Activated T-helper 17 cell treated with anti-CD3 and anti-CD28 coated beads, Interleukin-2, amount 50 U/mL, for 72 hours (primary cell): ENCODE measurements at regions not wholly inside any gene's neighbourhood (a gene's known extent, or its start where the extent isn't known, plus 50 kb on each side); places are given as distances from the start of the nearest gene placed in this dataset.

Experiments used
- ATAC-seq: fragments of 150-1000 bp; cut with Tn5 transposase; replicated peaks from 2 replicates; pipeline ENCODE4 v1.10.0; 2021; ENCODE audit warnings: mild to moderate bottlenecking, moderate library complexity
- H3K27ac Mint-ChIP-seq: one replicate; pipeline ENCODE4 v1.8.0; 2022; ENCODE audit warnings: mixed read lengths
- H3K27me3 Mint-ChIP-seq: one replicate; pipeline ENCODE4 v1.8.0; 2022; ENCODE audit warnings: mixed read lengths
- H3K36me3 Mint-ChIP-seq: one replicate; pipeline ENCODE4 v1.8.0; 2022; ENCODE audit warnings: low read depth, mild to moderate bottlenecking, mixed read lengths
- H3K4me1 Mint-ChIP-seq: one replicate; pipeline ENCODE4 v1.8.0; 2022; ENCODE audit warnings: mixed read lengths
- H3K4me3 Mint-ChIP-seq: one replicate; pipeline ENCODE4 v1.8.0; 2022; ENCODE audit warnings: mild to moderate bottlenecking, mixed read lengths
- H3K9me3 Mint-ChIP-seq: one replicate; pipeline ENCODE4 v1.8.0; 2022; ENCODE audit warnings: mixed read lengths

- Mint-ChIP-seq H3K27ac (no peak overlapping the region), H3K36me3 (no peaks in the 10 kb centered on the region), H3K4me3 (no peak overlapping the region), H3K4me1 (no peaks in the 10 kb centered on the region), H3K9me3 (peaks cover 7% of the 10 kb centered on the region), H3K27me3 (peaks cover 10% of the 10 kb centered on the region)
- ATAC-seq = no peak
These were observed 89.6 kb upstream of the LRRC55 start for GRCh38 chr11:57092028-57092698.

GRCh38 chr11:57094181-57094935, 87.4 kb upstream of the LRRC55 start:
- Mint-ChIP-seq H3K4me3 (no peak overlapping the region), H3K36me3 (no peaks in the 10 kb centered on the region), H3K27me3 (peaks cover 11% of the 10 kb centered on the region), H3K27ac (no peak overlapping the region), H3K4me1 (no peaks in the 10 kb centered on the region), H3K9me3 (peaks cover 7% of the 10 kb centered on the region)
- no peak for ATAC-seq

GRCh38 chr11:57095417-57095816, 86.3 kb upstream of the LRRC55 start:
- peaks cover 7% of the 10 kb centered on the region for H3K9me3 Mint-ChIP-seq

GRCh38 chr11:57095896-57096295, 85.9 kb upstream of the LRRC55 start:
- peaks cover 11% of the 10 kb centered on the region for H3K27me3 Mint-ChIP-seq
- no peaks in the 10 kb centered on the region for H3K36me3 Mint-ChIP-seq
- H3K9me3 Mint-ChIP-seq = peaks cover 7% of the 10 kb centered on the region
- H3K27ac Mint-ChIP-seq = no peak overlapping the region
- no peaks in the 10 kb centered on the region for H3K4me1 Mint-ChIP-seq
- no peak for ATAC-seq
- H3K4me3 Mint-ChIP-seq = no peak overlapping the region

More at GRCh38 chr11:57095417-57095816, 86.3 kb upstream of the LRRC55 start:
- H3K27me3 Mint-ChIP-seq = peaks cover 11% of the 10 kb centered on the region
- no peak overlapping the region for H3K27ac Mint-ChIP-seq
- ATAC-seq = no peak
- no peaks in the 10 kb centered on the region for H3K4me1 Mint-ChIP-seq
- H3K36me3 Mint-ChIP-seq = no peaks in the 10 kb centered on the region
- H3K4me3 Mint-ChIP-seq = no peak overlapping the region

- Mint-ChIP-seq H3K27me3 (peaks cover 11% of the 10 kb centered on the region), H3K9me3 (peaks cover 7% of the 10 kb centered on the region), H3K27ac (no peak overlapping the region), H3K4me1 (no peaks in the 10 kb centered on the region), H3K4me3 (no peak overlapping the region), H3K36me3 (no peaks in the 10 kb centered on the region)
- no peak for ATAC-seq
These were observed 84.6 kb upstream of the LRRC55 start for GRCh38 chr11:57097149-57097548.

GRCh38 chr11:57098191-57098590, 83.6 kb upstream of the LRRC55 start:
- no peaks in the 10 kb centered on the region for H3K4me1 Mint-ChIP-seq
- no peak overlapping the region for H3K27ac Mint-ChIP-seq
- no peak for ATAC-seq
- H3K4me3 Mint-ChIP-seq = no peak overlapping the region
- peaks cover 4% of the 10 kb centered on the region for H3K9me3 Mint-ChIP-seq
- peaks cover 10% of the 10 kb centered on the region for H3K27me3 Mint-ChIP-seq
- no peaks in the 10 kb centered on the region for H3K36me3 Mint-ChIP-seq

- H3K36me3 Mint-ChIP-seq = no peaks in the 10 kb centered on the region
- no peak for ATAC-seq
- H3K27ac Mint-ChIP-seq = no peak overlapping the region
- H3K9me3 Mint-ChIP-seq = no peaks in the 10 kb centered on the region
- no peaks in the 10 kb centered on the region for H3K4me1 Mint-ChIP-seq
- H3K4me3 Mint-ChIP-seq = no peak overlapping the region
- H3K27me3 Mint-ChIP-seq = peaks cover 10% of the 10 kb centered on the region
These were observed 81.0 kb upstream of the LRRC55 start for GRCh38 chr11:57100638-57101331.

GRCh38 chr11:57103899-57104605, 77.7 kb upstream of the LRRC55 start:
- Mint-ChIP-seq H3K9me3 (no peaks in the 10 kb centered on the region), H3K27me3 (peaks cover 8% of the 10 kb centered on the region), H3K4me3 (no peak overlapping the region), H3K27ac (no peak overlapping the region), H3K4me1 (no peaks in the 10 kb centered on the region), H3K36me3 (no peaks in the 10 kb centered on the region)
- ATAC-seq = no peak

- no peaks in the 10 kb centered on the region for H3K36me3 Mint-ChIP-seq
- H3K27me3 Mint-ChIP-seq = no peaks in the 10 kb centered on the region
- H3K27ac Mint-ChIP-seq = no peak overlapping the region
- no peak for ATAC-seq
- H3K4me3 Mint-ChIP-seq = no peak overlapping the region
- H3K9me3 Mint-ChIP-seq = no peaks in the 10 kb centered on the region
- H3K4me1 Mint-ChIP-seq = no peaks in the 10 kb centered on the region
These were observed 72.4 kb upstream of the LRRC55 start for GRCh38 chr11:57109331-57109730.

GRCh38 chr11:57111619-57112018, 70.1 kb upstream of the LRRC55 start:
- Mint-ChIP-seq H3K4me1 (no peaks in the 10 kb centered on the region), H3K4me3 (no peak overlapping the region), H3K27ac (no peak overlapping the region), H3K36me3 (no peaks in the 10 kb centered on the region), H3K9me3 (no peaks in the 10 kb centered on the region), H3K27me3 (peaks cover 5% of the 10 kb centered on the region)
- no peak for ATAC-seq

GRCh38 chr11:57116654-57117053, 65.1 kb upstream of the LRRC55 start:
- ATAC-seq = peak; percentile 19
- H3K4me1 Mint-ChIP-seq = no peaks in the 10 kb centered on the region
- no peak overlapping the region for H3K4me3 Mint-ChIP-seq
- no peaks in the 10 kb centered on the region for H3K9me3 Mint-ChIP-seq
- H3K36me3 Mint-ChIP-seq = no peaks in the 10 kb centered on the region
- no peak overlapping the region for H3K27ac Mint-ChIP-seq
- peaks cover 11% of the 10 kb centered on the region for H3K27me3 Mint-ChIP-seq

- no peak for ATAC-seq
- Mint-ChIP-seq H3K4me3 (no peak overlapping the region), H3K27me3 (peaks cover 27% of the 10 kb centered on the region), H3K36me3 (no peaks in the 10 kb centered on the region), H3K9me3 (no peaks in the 10 kb centered on the region), H3K4me1 (no peaks in the 10 kb centered on the region), H3K27ac (no peak overlapping the region)
These were observed 61.4 kb upstream of the LRRC55 start for GRCh38 chr11:57120192-57120965.

- ATAC-seq = no peak
- peaks cover 32% of the 10 kb centered on the region for H3K27me3 Mint-ChIP-seq
These were observed 59.8 kb upstream of the LRRC55 start for GRCh38 chr11:57121996-57122395.

GRCh38 chr11:57123590-57123989, 58.2 kb upstream of the LRRC55 start:
- Mint-ChIP-seq H3K36me3 (no peaks in the 10 kb centered on the region), H3K27ac (no peak overlapping the region), H3K9me3 (no peaks in the 10 kb centered on the region), H3K4me1 (no peaks in the 10 kb centered on the region), H3K27me3 (peaks cover 33% of the 10 kb centered on the region), H3K4me3 (no peak overlapping the region)
- no peak for ATAC-seq

More at GRCh38 chr11:57121996-57122395, 59.8 kb upstream of the LRRC55 start:
- Mint-ChIP-seq H3K36me3 (no peaks in the 10 kb centered on the region), H3K9me3 (no peaks in the 10 kb centered on the region), H3K4me3 (no peak overlapping the region), H3K27ac (no peak overlapping the region), H3K4me1 (no peaks in the 10 kb centered on the region)
